SK-N-SH (cell line): ENCODE measurements at regions not wholly inside any gene's neighbourhood (a gene's known extent, or its start where the extent isn't known, plus 50 kb on each side); places are given as distances from the start of the nearest gene placed in this dataset.

Source experiments
- CTCF ChIP-seq: fragments of 200-600 bp; sonication (generic); IDR thresholded peaks from 2 replicates; pipeline ENCODE4 v1.6.1; 2017; ENCODE audit warnings: antibody characterized with exemption, mild to moderate bottlenecking, moderate library complexity
- NRF1 ChIP-seq: IDR thresholded peaks from 2 replicates; pipeline ENCODE4 v1.6.1; 2012; ENCODE audit warnings: low read depth, mild to moderate bottlenecking, low read length
- RFX5 ChIP-seq: IDR thresholded peaks from 2 replicates; pipeline ENCODE4 v1.6.1; 2012; ENCODE audit warnings: mild to moderate bottlenecking, improper control_type of control experiment, low read length

DNA sequence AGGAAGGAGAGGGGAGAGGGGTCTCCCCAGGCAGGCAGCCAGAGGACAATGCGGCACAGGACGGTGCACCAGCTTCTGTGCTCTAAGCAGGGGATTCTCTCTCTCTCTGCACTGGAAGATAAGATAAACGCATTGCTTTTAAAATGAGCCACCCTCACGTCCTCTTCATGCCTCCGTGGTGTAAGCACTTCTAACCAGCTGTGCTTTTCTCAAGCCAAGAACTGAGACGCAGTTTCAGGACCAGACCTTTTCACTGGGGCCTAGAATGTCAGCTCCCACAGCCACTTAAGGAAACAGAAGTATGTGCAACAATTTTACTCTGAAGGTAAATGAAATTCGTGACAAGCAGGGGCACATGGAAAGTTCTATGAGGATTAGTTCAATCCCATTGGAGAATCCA, 82.4 kb downstream of the PSMB1 start:
- TF ChIP-seq CTCF (no peak), RFX5 (no peak), NRF1 (no peak)
